Tibial nerve (tissue), 3 donors: ENCODE measurements at regions not wholly inside any gene's neighbourhood (a gene's known extent, or its start where the extent isn't known, plus 50 kb on each side); places are given as distances from the start of the nearest gene placed in this dataset.

ENCODE experiments used
- CTCF ChIP-seq, 5 experiments: fragments of 200-600 bp in 3 of 5; fragments of 450-650 bp in 2 of 5; sonication (generic) in 3 of 5; IDR thresholded peaks; one replicate each; pipeline ENCODE4 v1.5.1; 2016 to 2019; ENCODE audit warnings: antibody characterized with exemption in 5 of 5, mild to moderate bottlenecking in 3 of 5, moderate library complexity in 2 of 5
- POLR2A ChIP-seq, 2 donors: fragments of 450-650 bp; IDR thresholded peaks; one replicate each; pipeline ENCODE4 v1.6.1; 2017; ENCODE audit warnings: antibody characterized with exemption in 2 of 2, mild to moderate bottlenecking in 2 of 2, moderate library complexity in 2 of 2

- TF ChIP-seq POLR2A (IDR thresholded peaks at IDR 0.05) (no peak), CTCF (IDR thresholded peaks at IDR 0.05) (no peak)
Observed at GRCh38 chr15:70160267-70160666, 62.5 kb upstream of the TLE3 start.
